Fibroblast of lung (primary cell): ENCODE measurements at regions not wholly inside any gene's neighbourhood (a gene's known extent, or its start where the extent isn't known, plus 50 kb on each side); places are given as distances from the start of the nearest gene placed in this dataset.

Source experiments
- EZH2 ChIP-seq: IDR thresholded peaks from 2 replicates; pipeline ENCODE4 v1.5.1; 2012; ENCODE audit warnings: low read length, control low read depth, mild to moderate bottlenecking; ENCODE audit errors: missing control alignments
- TF ChIP-seq, protein P1 (sequence below), 2 donors: IDR thresholded peaks in 1 of 2; conservative IDR thresholded peaks in 1 of 2; 1 replicate in 1 of 2; 2 replicates in 1 of 2; pipeline ENCODE4 v1.5.1; 2011 to 2012; ENCODE audit warnings: low read length in 2 of 2, control low read depth in 1 of 2, inconsistent platforms in 1 of 2, low read depth in 1 of 2, mild to moderate bottlenecking in 1 of 2

DNA sequence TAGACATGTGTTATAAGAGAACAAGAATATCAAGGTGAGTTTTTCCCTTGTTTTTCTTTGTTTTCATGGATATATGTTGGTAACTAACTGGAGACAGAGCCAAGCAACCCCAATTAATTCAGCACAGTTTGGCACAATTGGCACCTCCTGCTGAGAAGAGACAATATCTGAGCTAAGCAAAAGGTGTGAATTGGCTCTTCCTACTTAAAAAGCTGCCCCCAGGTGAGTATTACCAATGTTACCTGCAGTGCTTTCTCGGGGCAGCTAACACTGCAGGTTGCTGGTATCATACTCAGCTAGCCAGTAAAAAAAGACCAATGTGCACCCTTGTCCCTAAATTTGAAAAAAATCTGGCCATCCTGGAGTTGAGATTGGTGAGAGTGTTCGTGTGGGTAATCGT lies 871.2 kb upstream of the TENM3 start:
- TF ChIP-seq, protein P1, sequence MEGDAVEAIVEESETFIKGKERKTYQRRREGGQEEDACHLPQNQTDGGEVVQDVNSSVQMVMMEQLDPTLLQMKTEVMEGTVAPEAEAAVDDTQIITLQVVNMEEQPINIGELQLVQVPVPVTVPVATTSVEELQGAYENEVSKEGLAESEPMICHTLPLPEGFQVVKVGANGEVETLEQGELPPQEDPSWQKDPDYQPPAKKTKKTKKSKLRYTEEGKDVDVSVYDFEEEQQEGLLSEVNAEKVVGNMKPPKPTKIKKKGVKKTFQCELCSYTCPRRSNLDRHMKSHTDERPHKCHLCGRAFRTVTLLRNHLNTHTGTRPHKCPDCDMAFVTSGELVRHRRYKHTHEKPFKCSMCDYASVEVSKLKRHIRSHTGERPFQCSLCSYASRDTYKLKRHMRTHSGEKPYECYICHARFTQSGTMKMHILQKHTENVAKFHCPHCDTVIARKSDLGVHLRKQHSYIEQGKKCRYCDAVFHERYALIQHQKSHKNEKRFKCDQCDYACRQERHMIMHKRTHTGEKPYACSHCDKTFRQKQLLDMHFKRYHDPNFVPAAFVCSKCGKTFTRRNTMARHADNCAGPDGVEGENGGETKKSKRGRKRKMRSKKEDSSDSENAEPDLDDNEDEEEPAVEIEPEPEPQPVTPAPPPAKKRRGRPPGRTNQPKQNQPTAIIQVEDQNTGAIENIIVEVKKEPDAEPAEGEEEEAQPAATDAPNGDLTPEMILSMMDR (conservative IDR thresholded peaks at IDR 0.05 in 1 of 2, IDR thresholded peaks at IDR 0.05 in 1 of 2; ENCODE audit: low read depth in 1 of 2, low read length in 2 of 2), result no peak
- no peak for TF ChIP-seq EZH2
